H1 (cell line): ENCODE measurements at regions not wholly inside any gene's neighbourhood (a gene's known extent, or its start where the extent isn't known, plus 50 kb on each side); places are given as distances from the start of the nearest gene placed in this dataset.

Experiments used
- EP300 ChIP-seq, 2 experiments: IDR thresholded peaks; 1 replicate in 1 of 2; 2 replicates in 1 of 2; pipeline ENCODE4 v1.6.1; 2011 to 2012; ENCODE audit warnings: low read depth in 2 of 2, low read length in 2 of 2, mild to moderate bottlenecking in 2 of 2, borderline replicate concordance in 1 of 2, inconsistent platforms in 1 of 2, moderate library complexity in 1 of 2
- HDAC2 ChIP-seq, 2 experiments: fragments of 300-600 bp in 1 of 2; sonication (generic) in 1 of 2; IDR thresholded peaks; 2 replicates each; pipeline ENCODE4 v1.6.1; 2011 to 2012; ENCODE audit warnings: low read depth in 2 of 2, low read length in 2 of 2, mild to moderate bottlenecking in 2 of 2, moderate library complexity in 2 of 2, borderline replicate concordance in 1 of 2, inconsistent platforms in 1 of 2
- MAFK ChIP-seq: IDR thresholded peaks from 2 replicates; pipeline ENCODE4 v1.6.1; 2012; ENCODE audit warnings: low read depth, mild to moderate bottlenecking, improper control_type of control experiment, low read length
- POU5F1 ChIP-seq: IDR thresholded peaks from 2 replicates; pipeline ENCODE4 v1.6.1; 2011; ENCODE audit warnings: low read depth, mild to moderate bottlenecking, low read length, moderate library complexity
- TF ChIP-seq, protein P1 (sequence below): IDR thresholded peaks from 2 replicates; pipeline ENCODE4 v1.6.1; 2011; ENCODE audit warnings: low read length, improper control_type of control experiment

DNA sequence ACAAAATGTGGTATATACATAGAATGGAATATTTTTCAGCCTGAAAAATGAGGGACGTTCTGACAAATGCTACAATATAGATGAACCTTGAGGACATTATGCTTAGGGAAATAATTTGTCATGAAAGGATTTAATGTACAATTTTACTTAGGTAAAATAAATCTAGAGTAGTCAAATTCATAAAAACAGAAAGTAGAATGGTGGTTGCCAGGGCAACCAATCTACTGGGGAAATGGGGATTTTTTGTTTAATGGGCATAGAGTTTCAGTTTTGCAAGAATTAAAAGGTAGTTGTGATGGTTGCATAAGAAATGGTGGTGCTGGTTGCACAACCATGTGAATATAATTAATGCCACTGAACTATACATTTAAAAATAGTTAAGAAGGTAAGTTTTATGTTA, 296.0 kb upstream of the SP4 start (continued):
- TF ChIP-seq, protein P1, sequence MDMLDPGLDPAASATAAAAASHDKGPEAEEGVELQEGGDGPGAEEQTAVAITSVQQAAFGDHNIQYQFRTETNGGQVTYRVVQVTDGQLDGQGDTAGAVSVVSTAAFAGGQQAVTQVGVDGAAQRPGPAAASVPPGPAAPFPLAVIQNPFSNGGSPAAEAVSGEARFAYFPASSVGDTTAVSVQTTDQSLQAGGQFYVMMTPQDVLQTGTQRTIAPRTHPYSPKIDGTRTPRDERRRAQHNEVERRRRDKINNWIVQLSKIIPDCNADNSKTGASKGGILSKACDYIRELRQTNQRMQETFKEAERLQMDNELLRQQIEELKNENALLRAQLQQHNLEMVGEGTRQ: no peak
- TF ChIP-seq MAFK (no peak), HDAC2 (IDR thresholded peaks at IDR 0.05; ENCODE audit: borderline replicate concordance in 1 of 2, low read depth in 2 of 2, low read length in 2 of 2) (no peak), EP300 (IDR thresholded peaks at IDR 0.05; ENCODE audit: borderline replicate concordance in 1 of 2, low read depth in 2 of 2, low read length in 2 of 2) (no peak), POU5F1 (no peak)
- TF ChIP-seq, all 59 proteins: peak for 0
